ENCODE measurements at regions not wholly inside any gene's neighbourhood (a gene's known extent, or its start where the extent isn't known, plus 50 kb on each side); places are given as distances from the start of the nearest gene placed in this dataset.

- no peak for DNase-seq
Observed at GRCh38 chr3:117746066-117746465, 1036.5 kb downstream of the TUSC7 start.

- DNase-seq, result no peak
Observed at GRCh38 chr3:117748131-117748530, 1038.6 kb downstream of the TUSC7 start.

- DNase-seq, result no peak
Observed at GRCh38 chr3:117750674-117751269, 1041.2 kb downstream of the TUSC7 start.

- DNase-seq, result no peak
Observed at GRCh38 chr3:117751651-117752050, 1042.1 kb downstream of the TUSC7 start.

GRCh38 chr3:117752984-117753717, 1043.6 kb downstream of the TUSC7 start:
- no peak for DNase-seq

GRCh38 chr3:117754058-117754457, 1044.5 kb downstream of the TUSC7 start:
- no peak for DNase-seq

GRCh38 chr3:117754841-117755240, 1045.3 kb downstream of the TUSC7 start:
- DNase-seq, result no peak

GRCh38 chr3:117756563-117756962, 1047.0 kb downstream of the TUSC7 start:
- no peak for DNase-seq

GRCh38 chr3:117761703-117762620, 1052.4 kb downstream of the TUSC7 start:
- no peak for DNase-seq

GRCh38 chr3:117762621-117763037, 1053.0 kb downstream of the TUSC7 start:
- DNase-seq, result no peak

GRCh38 chr3:117763561-117763960, 1054.0 kb downstream of the TUSC7 start:
- DNase-seq, result no peak

GRCh38 chr3:117768581-117768980, 1059.0 kb downstream of the TUSC7 start:
- no peak for DNase-seq

- DNase-seq, result no peak
Observed at GRCh38 chr3:117774130-117774529, 1064.6 kb downstream of the TUSC7 start.

- no peak for DNase-seq
Observed at GRCh38 chr3:117786349-117786748, 1076.8 kb downstream of the TUSC7 start.

GRCh38 chr3:117788061-117788460, 1078.5 kb downstream of the TUSC7 start:
- no peak for DNase-seq

- no peak for DNase-seq
Observed at GRCh38 chr3:117788506-117788905, 1078.9 kb downstream of the TUSC7 start.

- DNase-seq, result no peak
Observed at GRCh38 chr3:117790235-117790987, 1080.8 kb downstream of the TUSC7 start.

- no peak for DNase-seq
Observed at GRCh38 chr3:117793622-117794265, 1084.2 kb downstream of the TUSC7 start.

- DNase-seq, result no peak
Observed at GRCh38 chr3:117798221-117798620, 1088.6 kb downstream of the TUSC7 start.

GRCh38 chr3:117798687-117799386, 1089.3 kb downstream of the TUSC7 start:
- DNase-seq, result no peak

GRCh38 chr3:117799387-117799735, 1089.8 kb downstream of the TUSC7 start:
- no peak for DNase-seq

- DNase-seq, result no peak
Observed at GRCh38 chr3:117801912-117802239, 1092.3 kb downstream of the TUSC7 start.
